ENCODE measurements at regions not wholly inside any gene's neighbourhood (a gene's known extent, or its start where the extent isn't known, plus 50 kb on each side); places are given as distances from the start of the nearest gene placed in this dataset.

DNA sequence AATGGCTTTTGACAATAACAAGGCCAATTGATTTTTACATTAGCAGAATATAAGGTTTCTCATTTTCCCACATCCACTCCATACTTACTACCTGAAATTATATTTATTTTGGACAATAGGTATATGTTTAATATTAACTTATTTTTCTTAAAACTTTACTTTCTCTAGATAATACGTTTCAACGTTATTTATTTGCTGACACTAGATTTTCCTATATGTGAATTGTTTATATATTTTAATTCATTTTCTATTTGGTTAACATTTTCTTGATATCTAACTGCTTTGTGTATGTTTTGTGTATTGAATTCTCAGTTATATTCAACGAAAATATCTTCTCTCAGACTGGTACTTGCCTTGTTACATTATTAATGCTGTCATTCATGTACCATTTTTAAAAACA is 199.9 kb upstream of the TMEFF2 start:
- no peak for DNase-seq
- no peaks in the 10 kb centered on the region for H3K79me2 ChIP-seq (ENCODE audit: insufficient read depth)
- no peak overlapping the region for H3K4me3 ChIP-seq (ENCODE audit: low read depth in 2 of 2, low read length in 1 of 2)
- no peaks in the 10 kb centered on the region for H3K27me3 ChIP-seq (ENCODE audit: insufficient read depth)
- no peaks in the 10 kb centered on the region for H3K36me3 ChIP-seq (replicated peaks in 1 of 2; ENCODE audit: control insufficient read depth in 1 of 2, insufficient read depth in 2 of 2, low read length in 1 of 2)
- no peaks in the 10 kb centered on the region for H3F3A ChIP-seq (replicated peaks; ENCODE audit: insufficient read depth)
- no peak overlapping the region for H3K4me2 ChIP-seq
- H4K20me1 ChIP-seq (ENCODE audit: insufficient read depth): no peaks in the 10 kb centered on the region
- no peak overlapping the region for H2AFZ ChIP-seq (ENCODE audit: low read depth)
- TF ChIP-seq, protein P1, sequence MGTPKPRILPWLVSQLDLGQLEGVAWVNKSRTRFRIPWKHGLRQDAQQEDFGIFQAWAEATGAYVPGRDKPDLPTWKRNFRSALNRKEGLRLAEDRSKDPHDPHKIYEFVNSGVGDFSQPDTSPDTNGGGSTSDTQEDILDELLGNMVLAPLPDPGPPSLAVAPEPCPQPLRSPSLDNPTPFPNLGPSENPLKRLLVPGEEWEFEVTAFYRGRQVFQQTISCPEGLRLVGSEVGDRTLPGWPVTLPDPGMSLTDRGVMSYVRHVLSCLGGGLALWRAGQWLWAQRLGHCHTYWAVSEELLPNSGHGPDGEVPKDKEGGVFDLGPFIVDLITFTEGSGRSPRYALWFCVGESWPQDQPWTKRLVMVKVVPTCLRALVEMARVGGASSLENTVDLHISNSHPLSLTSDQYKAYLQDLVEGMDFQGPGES (IDR thresholded peaks at IDR 0.05; ENCODE audit: low read depth, low read length): no peak
- TF ChIP-seq FOXM1 (IDR thresholded peaks at IDR 0.05; ENCODE audit: low read depth): no peak
- TF ChIP-seq ELF1 (IDR thresholded peaks at IDR 0.05): no peak
- no peak for TF ChIP-seq POLR2AphosphoS5 (IDR thresholded peaks at IDR 0.05; ENCODE audit: low read depth, low read length)
- TF ChIP-seq RAD21 (IDR thresholded peaks at IDR 0.05; ENCODE audit: low read length): no peak
- TF ChIP-seq, protein P2, sequence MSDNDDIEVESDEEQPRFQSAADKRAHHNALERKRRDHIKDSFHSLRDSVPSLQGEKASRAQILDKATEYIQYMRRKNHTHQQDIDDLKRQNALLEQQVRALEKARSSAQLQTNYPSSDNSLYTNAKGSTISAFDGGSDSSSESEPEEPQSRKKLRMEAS (IDR thresholded peaks at IDR 0.05; ENCODE audit: low read depth): no peak
- no peak for TF ChIP-seq CHD2 (IDR thresholded peaks at IDR 0.05; ENCODE audit: low read length, partially characterized antibody)
- no peak for TF ChIP-seq GATA2 (CRISPR knock-in tag; IDR thresholded peaks at IDR 0.05)
- no peak for TF ChIP-seq MEF2A (IDR thresholded peaks at IDR 0.05; ENCODE audit: borderline replicate concordance, low read depth)
- TF ChIP-seq SIN3A (IDR thresholded peaks at IDR 0.05; ENCODE audit: borderline replicate concordance, low read depth, low read length): no peak
- TF ChIP-seq EP300 (IDR thresholded peaks at IDR 0.05; ENCODE audit: borderline replicate concordance in 1 of 2, low read depth in 1 of 2, low read length in 1 of 2): no peak
- no peak for TF ChIP-seq NRF1 (IDR thresholded peaks at IDR 0.05; ENCODE audit: low read depth, low read length)
- TF ChIP-seq, protein P3, sequence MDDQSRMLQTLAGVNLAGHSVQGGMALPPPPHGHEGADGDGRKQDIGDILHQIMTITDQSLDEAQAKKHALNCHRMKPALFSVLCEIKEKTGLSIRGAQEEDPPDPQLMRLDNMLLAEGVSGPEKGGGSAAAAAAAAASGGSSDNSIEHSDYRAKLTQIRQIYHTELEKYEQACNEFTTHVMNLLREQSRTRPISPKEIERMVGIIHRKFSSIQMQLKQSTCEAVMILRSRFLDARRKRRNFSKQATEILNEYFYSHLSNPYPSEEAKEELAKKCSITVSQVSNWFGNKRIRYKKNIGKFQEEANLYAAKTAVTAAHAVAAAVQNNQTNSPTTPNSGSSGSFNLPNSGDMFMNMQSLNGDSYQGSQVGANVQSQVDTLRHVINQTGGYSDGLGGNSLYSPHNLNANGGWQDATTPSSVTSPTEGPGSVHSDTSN (IDR thresholded peaks at IDR 0.05): no peak
- TF ChIP-seq TEAD4 (IDR thresholded peaks at IDR 0.05; ENCODE audit: borderline replicate concordance, insufficient read depth): no peak
- no peak for TF ChIP-seq FOSL2 (IDR thresholded peaks at IDR 0.05; ENCODE audit: borderline replicate concordance, low read depth)
- no peak for TF ChIP-seq RCOR1 (IDR thresholded peaks at IDR 0.05; ENCODE audit: low read length)
- ChIA-PET CTCF (no interaction called here), POLR2A (no interaction called here)
- H3K9me2 ChIP-seq: no peaks in the 10 kb centered on the region
- no peak overlapping the region for H3K27ac ChIP-seq (ENCODE audit: low read depth in 2 of 2, low read length in 1 of 2)
- no peaks in the 10 kb centered on the region for H3K4me1 ChIP-seq (ENCODE audit: control insufficient read depth in 1 of 2, insufficient read depth in 2 of 2, low read depth in 1 of 2, low read length in 1 of 2)
- no peaks in the 10 kb centered on the region for H3K9me3 ChIP-seq
- H3K9ac ChIP-seq: no peak overlapping the region
- WGBS (ENCODE audit: low lambda C conversion rate): 72% methylated on average over 3 of the region's 3 CpGs

DNA sequence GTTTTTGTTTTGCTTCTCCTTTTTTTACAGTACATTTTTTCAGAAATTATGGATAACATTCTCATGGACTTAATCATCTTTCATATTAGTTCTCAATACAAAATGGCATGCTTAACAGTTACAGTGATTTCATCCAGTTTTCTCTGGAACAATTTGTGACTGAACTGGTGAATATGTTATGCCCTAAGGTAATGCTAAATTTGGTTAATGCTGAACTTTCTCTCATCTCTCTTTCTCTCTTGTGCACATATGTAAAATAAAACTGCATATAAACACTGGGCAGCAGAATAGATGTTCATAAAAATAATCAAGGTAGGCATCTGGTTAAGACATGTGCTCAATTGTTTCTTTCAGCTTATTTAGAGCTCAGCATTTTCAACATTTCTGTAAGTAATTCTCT is 196.3 kb upstream of the TMEFF2 start:
- no peaks in the 10 kb centered on the region for H3K4me1 ChIP-seq (ENCODE audit: control insufficient read depth in 1 of 2, insufficient read depth in 2 of 2, low read depth in 1 of 2, low read length in 1 of 2)
- no peak overlapping the region for H3K27ac ChIP-seq (ENCODE audit: low read depth in 2 of 2, low read length in 1 of 2)
- H3K79me2 ChIP-seq (ENCODE audit: insufficient read depth): no peaks in the 10 kb centered on the region
- ChIA-PET CTCF (no interaction called here), POLR2A (no interaction called here)
- no peak overlapping the region for H2AFZ ChIP-seq (ENCODE audit: low read depth)
- no peak overlapping the region for H3K4me3 ChIP-seq (ENCODE audit: low read depth in 2 of 2, low read length in 1 of 2)
- no peaks in the 10 kb centered on the region for H3K9me2 ChIP-seq
- no peak for DNase-seq
- H3K9me3 ChIP-seq: no peaks in the 10 kb centered on the region
- H3F3A ChIP-seq (replicated peaks; ENCODE audit: insufficient read depth): no peaks in the 10 kb centered on the region
- H3K4me2 ChIP-seq: no peak overlapping the region
- TF ChIP-seq MEF2A (IDR thresholded peaks at IDR 0.05; ENCODE audit: borderline replicate concordance, low read depth) (no peak), TCF12 (IDR thresholded peaks at IDR 0.05) (no peak), ELF1 (IDR thresholded peaks at IDR 0.05) (no peak)
- no peak overlapping the region for H3K9ac ChIP-seq
- H4K20me1 ChIP-seq (ENCODE audit: insufficient read depth): no peaks in the 10 kb centered on the region
- no peaks in the 10 kb centered on the region for H3K36me3 ChIP-seq (replicated peaks in 1 of 2; ENCODE audit: control insufficient read depth in 1 of 2, insufficient read depth in 2 of 2, low read length in 1 of 2)
- no peaks in the 10 kb centered on the region for H3K27me3 ChIP-seq (ENCODE audit: insufficient read depth)
